B cell (primary cell): ENCODE measurements at regions not wholly inside any gene's neighbourhood (a gene's known extent, or its start where the extent isn't known, plus 50 kb on each side); places are given as distances from the start of the nearest gene placed in this dataset.

ENCODE experiments used
- ATAC-seq: fragments of 200-7000 bp; cut with Tn5 transposase; one replicate; pipeline ENCODE4 v1.10.0; 2021; ENCODE audit warnings: low read depth, mild to moderate bottlenecking, moderate number of reproducible peaks, moderate library complexity
- CTCF ChIA-PET: fragments of 350-600 bp; sonication (Branson Sonifier 250); formaldehyde crosslinking; loops from one replicate; lab custom pipeline; 2021; ENCODE audit warnings: antibody characterized with exemption, inconsistent platforms; lab: Charles Lee
- POLR2A ChIA-PET: fragments of 350-600 bp; sonication (Branson Sonifier 250); formaldehyde crosslinking; loops from one replicate; lab custom pipeline; 2021; ENCODE audit warnings: antibody characterized with exemption; lab: Charles Lee
- DNase-seq: peaks from one replicate; pipeline ENCODE4 v3.0.0; 2013
- H2AFZ ChIP-seq: 2 replicates; pipeline ENCODE4 v1.6.1; 2012; ENCODE audit warnings: mild to moderate bottlenecking, low read depth, low read length; ENCODE audit not compliant: insufficient read depth, poor library complexity, severe bottlenecking
- H3K27ac ChIP-seq, 2 donors: 1 replicate in 1 of 2; 2 replicates in 1 of 2; pipeline ENCODE4 v1.5.1; 2012 to 2013; ENCODE audit warnings: low read length in 2 of 2, mild to moderate bottlenecking in 2 of 2, moderate library complexity in 1 of 2
- H3K27me3 ChIP-seq, 4 experiments: fragments of 200-600 bp in 1 of 4; sonication (generic) in 1 of 4; replicated peaks in 1 of 4; 1 replicate in 2 of 4; 2 replicates in 2 of 4; pipeline versions ENCODE4 v1.6.1 to v1.7.0; 2013 to 2016; ENCODE audit warnings: low read length in 3 of 4, mild to moderate bottlenecking in 2 of 4, mixed read lengths in 1 of 4, moderate library complexity in 1 of 4; ENCODE audit not compliant: insufficient read depth in 4 of 4, control insufficient read depth in 3 of 4; ENCODE audit errors: control extremely low read depth in 1 of 4
- H3K36me3 ChIP-seq, 2 experiments: replicated peaks in 1 of 2; 1 replicate in 1 of 2; 2 replicates in 1 of 2; pipeline versions ENCODE4 v1.6.1 to v1.7.1; 2013; ENCODE audit warnings: low read length in 1 of 2; ENCODE audit not compliant: insufficient read depth in 2 of 2, control insufficient read depth in 1 of 2; ENCODE audit errors: control extremely low read depth in 1 of 2, extremely low read depth in 1 of 2
- H3K4me1 ChIP-seq, 2 donors: fragments of 200-600 bp in 1 of 2; sonication (generic) in 1 of 2; 1 replicate in 1 of 2; 2 replicates in 1 of 2; pipeline versions ENCODE4 v1.5.1 to v1.6.1; 2013 to 2017; ENCODE audit warnings: low read length in 2 of 2; ENCODE audit not compliant: control insufficient read depth in 2 of 2, insufficient read depth in 2 of 2
- H3K4me2 ChIP-seq: replicated peaks from 2 replicates; pipeline ENCODE3; 2012; ENCODE audit warnings: mild to moderate bottlenecking, low read depth, low read length; ENCODE audit not compliant: poor library complexity, severe bottlenecking
- H3K4me3 ChIP-seq, 5 experiments: fragments of 200-600 bp in 1 of 5; sonication (generic) in 1 of 5; 1 replicate in 3 of 5; 2 replicates in 2 of 5; pipeline versions ENCODE4 v1.5.1 to v1.7.0; 2011 to 2016; ENCODE audit warnings: low read length in 4 of 5, mild to moderate bottlenecking in 4 of 5, low read depth in 2 of 5, control low read depth in 1 of 5, moderate library complexity in 1 of 5; ENCODE audit not compliant: insufficient read depth in 1 of 5; ENCODE audit errors: control extremely low read depth in 1 of 5, extremely low read depth in 1 of 5
- H3K79me2 ChIP-seq: fragments of 200-600 bp; sonication (generic); one replicate; pipeline ENCODE4 v1.6.0; 2016; ENCODE audit warnings: low read length; ENCODE audit not compliant: control insufficient read depth, insufficient read depth
- H3K9ac ChIP-seq: fragments of 200-600 bp; sonication (generic); 2 replicates; pipeline ENCODE4 v1.6.1; 2017; ENCODE audit warnings: mild to moderate bottlenecking, low read length, moderate library complexity
- H3K9me3 ChIP-seq, 3 donors: one replicate each; pipeline versions ENCODE4 v1.6.1 to v1.7.1; 2013; ENCODE audit warnings: low read length in 2 of 3; ENCODE audit not compliant: control insufficient read depth in 2 of 3, insufficient read depth in 1 of 3; ENCODE audit errors: control extremely low read depth in 1 of 3
- H4K20me1 ChIP-seq: 2 replicates; pipeline ENCODE4 v1.6.0; 2012; ENCODE audit warnings: mild to moderate bottlenecking, low read length; ENCODE audit not compliant: insufficient read depth, control insufficient read depth, poor library complexity, severe bottlenecking
- H3K27ac Mint-ChIP-seq: one replicate; pipeline ENCODE4 v1.8.0; 2021; ENCODE audit warnings: mixed read lengths
- H3K27me3 Mint-ChIP-seq: one replicate; pipeline ENCODE4 v1.8.0; 2021; ENCODE audit warnings: mixed read lengths
- H3K4me1 Mint-ChIP-seq: one replicate; pipeline ENCODE4 v1.8.0; 2021; ENCODE audit warnings: mixed read lengths
- H3K4me3 Mint-ChIP-seq: one replicate; pipeline ENCODE4 v1.8.0; 2021; ENCODE audit warnings: mixed read lengths
- H3K9me3 Mint-ChIP-seq: one replicate; pipeline ENCODE4 v1.8.0; 2022; ENCODE audit warnings: mixed read lengths; ENCODE audit not compliant: insufficient read depth
- EZH2 ChIP-seq: IDR thresholded peaks from 2 replicates; pipeline ENCODE4 v1.6.1; 2012; ENCODE audit warnings: borderline replicate concordance, low read depth, mild to moderate bottlenecking, moderate library complexity, low read length; ENCODE audit not compliant: insufficient read depth, poor library complexity, severe bottlenecking
- WGBS: methylation state at CpG from one replicate; pipeline ENCODE4 v1.1.5; 2013; ENCODE audit warnings: missing lambda C conversion rate; ENCODE audit not compliant: insufficient coverage; 5-methylcytosine and 5-hydroxymethylcytosine counted together
- intact Hi-C: fragments of 100-400 bp; cut with micrococcal nuclease; formaldehyde crosslinking; loops from one replicate; pipeline ENCODE4 v1.10.0; 2022
- TF ChIP-seq, protein P1 (sequence below): fragments of 200-600 bp; IDR thresholded peaks from one replicate; pipeline ENCODE4 v1.8.0; 2022; ENCODE audit warnings: antibody characterized with exemption, mild to moderate bottlenecking

DNA sequence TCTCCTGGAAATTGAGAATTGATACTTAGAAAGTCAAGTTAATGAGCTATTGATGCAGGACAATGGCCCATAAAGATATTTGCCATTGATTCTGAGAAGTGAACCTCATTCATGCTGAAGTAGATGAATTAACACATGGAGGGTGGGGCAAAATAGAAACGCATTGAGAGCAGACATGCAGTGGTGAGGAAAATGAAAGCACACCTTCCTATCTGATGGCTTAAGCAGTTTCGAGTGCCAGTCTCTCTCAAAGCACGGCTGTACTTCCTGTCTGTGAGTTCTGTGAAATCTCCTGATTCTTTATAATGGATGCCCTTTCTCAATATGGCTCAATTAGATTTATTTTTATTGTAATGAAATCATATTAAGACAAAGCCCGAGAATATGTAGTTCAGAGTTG is 247.0 kb downstream of the TMX3 start:
- no peaks in the 10 kb centered on the region for H4K20me1 ChIP-seq
- H3K79me2 ChIP-seq, result no peaks in the 10 kb centered on the region
- H3K4me3 Mint-ChIP-seq, result no peak overlapping the region
- no peak for DNase-seq
- H3K9me3 ChIP-seq, result no peaks in the 10 kb centered on the region
- CTCF ChIA-PET, result no interaction called here
- no peak for TF ChIP-seq EZH2
- TF ChIP-seq, protein P1, sequence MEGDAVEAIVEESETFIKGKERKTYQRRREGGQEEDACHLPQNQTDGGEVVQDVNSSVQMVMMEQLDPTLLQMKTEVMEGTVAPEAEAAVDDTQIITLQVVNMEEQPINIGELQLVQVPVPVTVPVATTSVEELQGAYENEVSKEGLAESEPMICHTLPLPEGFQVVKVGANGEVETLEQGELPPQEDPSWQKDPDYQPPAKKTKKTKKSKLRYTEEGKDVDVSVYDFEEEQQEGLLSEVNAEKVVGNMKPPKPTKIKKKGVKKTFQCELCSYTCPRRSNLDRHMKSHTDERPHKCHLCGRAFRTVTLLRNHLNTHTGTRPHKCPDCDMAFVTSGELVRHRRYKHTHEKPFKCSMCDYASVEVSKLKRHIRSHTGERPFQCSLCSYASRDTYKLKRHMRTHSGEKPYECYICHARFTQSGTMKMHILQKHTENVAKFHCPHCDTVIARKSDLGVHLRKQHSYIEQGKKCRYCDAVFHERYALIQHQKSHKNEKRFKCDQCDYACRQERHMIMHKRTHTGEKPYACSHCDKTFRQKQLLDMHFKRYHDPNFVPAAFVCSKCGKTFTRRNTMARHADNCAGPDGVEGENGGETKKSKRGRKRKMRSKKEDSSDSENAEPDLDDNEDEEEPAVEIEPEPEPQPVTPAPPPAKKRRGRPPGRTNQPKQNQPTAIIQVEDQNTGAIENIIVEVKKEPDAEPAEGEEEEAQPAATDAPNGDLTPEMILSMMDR, result no peak
- ATAC-seq, result no peak
- no peak overlapping the region for H3K4me3 ChIP-seq
- H3K27ac Mint-ChIP-seq, result no peak overlapping the region
- intact Hi-C loops, result no loop called here
- H3K9me3 Mint-ChIP-seq, result no peaks in the 10 kb centered on the region
- H3K4me1 Mint-ChIP-seq, result no peaks in the 10 kb centered on the region
- no peak overlapping the region for H2AFZ ChIP-seq
- no peaks in the 10 kb centered on the region for H3K4me1 ChIP-seq
- H3K4me2 ChIP-seq, result no peak overlapping the region
- no peaks in the 10 kb centered on the region for H3K27me3 Mint-ChIP-seq
- WGBS, result 22% methylated on average over 1 of the region's 4 CpGs
- POLR2A ChIA-PET, result no interaction called here
- no peaks in the 10 kb centered on the region for H3K27me3 ChIP-seq
- H3K36me3 ChIP-seq, result no peaks in the 10 kb centered on the region
- no peak overlapping the region for H3K27ac ChIP-seq
- no peak overlapping the region for H3K9ac ChIP-seq

DNA sequence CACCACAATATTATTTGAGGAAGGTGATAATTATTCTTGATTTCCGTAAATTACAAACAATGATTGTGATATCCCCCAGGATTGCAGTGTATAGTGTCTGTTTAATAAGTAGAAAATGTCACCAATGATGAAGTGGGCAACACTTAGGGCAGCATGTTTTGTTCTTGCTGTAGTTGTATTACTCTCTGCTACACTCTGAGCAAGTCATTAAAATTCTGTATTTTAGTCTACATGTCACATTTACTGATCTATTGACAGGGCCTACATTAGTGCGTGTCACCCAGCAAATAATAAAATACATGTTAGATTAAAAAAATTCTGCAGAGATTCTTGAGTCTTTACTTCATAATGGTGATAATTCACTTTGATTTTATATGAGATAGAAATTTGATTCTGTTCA is 247.6 kb downstream of the TMX3 start:
- WGBS, result no CpG with 5 or more reads among the region's 2 CpGs
- Histone ChIP-seq H3K9me3 (no peaks in the 10 kb centered on the region), H3K79me2 (no peaks in the 10 kb centered on the region), H2AFZ (no peak overlapping the region), H3K36me3 (no peaks in the 10 kb centered on the region), H3K27ac (no peak overlapping the region), H4K20me1 (no peaks in the 10 kb centered on the region), H3K27me3 (no peaks in the 10 kb centered on the region), H3K4me1 (no peaks in the 10 kb centered on the region), H3K4me3 (no peak overlapping the region), H3K4me2 (no peak overlapping the region), H3K9ac (no peak overlapping the region)
- Mint-ChIP-seq H3K27me3 (no peaks in the 10 kb centered on the region), H3K9me3 (no peaks in the 10 kb centered on the region), H3K4me3 (no peak overlapping the region), H3K4me1 (no peaks in the 10 kb centered on the region), H3K27ac (no peak overlapping the region)
- POLR2A ChIA-PET, result no interaction called here
- no peak for ATAC-seq
- CTCF ChIA-PET, result no interaction called here
- TF ChIP-seq, protein P1, result no peak
- TF ChIP-seq EZH2, result no peak
- no peak for DNase-seq
- intact Hi-C loops, result no loop called here
